HG02970 (cell line): ENCODE measurements at regions not wholly inside any gene's neighbourhood (a gene's known extent, or its start where the extent isn't known, plus 50 kb on each side); places are given as distances from the start of the nearest gene placed in this dataset.

ENCODE experiments used
- ATAC-seq: cut with Tn5 transposase; IDR thresholded peaks from one replicate; pipeline ENCODE4 v1.9.1; 2021; ENCODE audit warnings: mild to moderate bottlenecking, moderate library complexity, moderate number of reproducible peaks; ENCODE audit not compliant: unreplicated experiment, low FRiP score

DNA sequence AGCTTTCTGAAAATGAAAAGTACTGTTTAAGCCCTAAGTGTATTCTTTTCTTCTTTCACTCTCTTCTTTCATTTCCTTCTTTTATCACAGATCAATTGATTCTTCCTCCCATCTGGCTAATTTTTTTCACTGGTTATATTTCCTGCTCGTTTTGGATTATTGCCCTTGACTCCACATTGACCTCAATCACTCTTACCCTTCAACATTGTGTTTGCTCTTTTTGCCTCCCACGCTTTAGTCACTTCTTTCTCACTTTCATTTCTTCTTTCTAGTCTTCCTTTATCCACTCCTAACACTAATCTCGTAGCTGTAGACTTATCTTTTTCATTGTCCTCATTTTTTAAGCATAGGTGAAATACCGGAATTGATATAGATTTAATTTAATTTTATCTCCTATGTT lies 320.3 kb upstream of the VRK2 start:
- ATAC-seq: no peak

DNA sequence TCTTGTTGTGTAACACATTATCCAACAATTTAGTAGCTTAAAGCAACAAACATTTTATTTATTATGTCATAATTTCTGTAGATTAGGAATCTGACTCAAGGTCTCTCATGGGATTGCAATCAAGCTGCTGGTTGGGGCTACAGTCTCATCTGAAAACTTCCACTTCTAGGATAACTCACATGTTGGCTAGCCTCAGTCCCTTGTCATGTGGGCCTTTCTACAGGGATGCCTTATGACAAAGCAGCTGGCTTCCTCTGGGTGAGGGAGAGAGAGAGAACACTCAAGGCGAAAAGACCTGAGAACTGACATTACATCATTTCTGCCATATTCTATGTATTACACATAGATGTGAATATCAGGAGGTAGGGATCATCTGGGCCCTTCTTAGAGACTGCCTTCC lies 317.9 kb upstream of the VRK2 start:
- no peak for ATAC-seq

DNA sequence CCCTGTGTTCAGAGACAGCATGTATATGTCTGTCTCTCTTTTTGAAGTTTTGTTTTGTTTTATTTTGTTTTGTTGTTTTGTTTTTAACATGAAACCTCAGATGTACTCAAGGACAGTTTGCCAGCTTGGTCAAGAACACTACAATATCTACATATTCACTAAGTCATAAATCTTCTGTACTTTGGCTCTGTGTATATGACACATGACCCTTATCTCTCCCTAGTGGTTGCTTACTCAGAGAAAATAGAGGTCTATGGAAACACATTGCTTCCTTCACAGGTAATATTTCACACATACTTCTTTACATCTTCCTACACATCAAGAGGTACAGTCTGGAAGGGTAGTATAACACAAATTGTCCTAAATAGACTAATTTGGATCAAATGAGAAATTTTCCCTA lies 312.6 kb upstream of the VRK2 start:
- no peak for ATAC-seq

DNA sequence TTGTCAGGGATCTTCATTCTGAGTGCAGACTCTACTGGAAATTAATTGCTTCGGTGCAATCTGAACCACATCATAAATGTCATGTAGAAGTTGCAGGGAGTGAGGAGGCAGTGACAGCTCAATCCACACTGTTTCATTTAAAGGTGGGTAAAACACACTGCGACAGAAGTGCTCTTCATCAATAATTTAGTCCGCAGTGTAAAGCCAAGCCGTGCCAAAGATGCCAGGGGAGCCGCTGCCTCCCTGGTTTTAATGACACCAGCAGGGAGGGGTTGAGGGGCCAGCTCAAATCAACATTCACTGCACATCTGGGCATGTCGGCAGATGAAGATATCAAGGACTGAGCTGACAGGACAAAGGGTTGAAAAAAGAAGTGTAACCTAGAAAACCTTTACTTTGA lies 305.7 kb upstream of the VRK2 start:
- ATAC-seq: no peak

DNA sequence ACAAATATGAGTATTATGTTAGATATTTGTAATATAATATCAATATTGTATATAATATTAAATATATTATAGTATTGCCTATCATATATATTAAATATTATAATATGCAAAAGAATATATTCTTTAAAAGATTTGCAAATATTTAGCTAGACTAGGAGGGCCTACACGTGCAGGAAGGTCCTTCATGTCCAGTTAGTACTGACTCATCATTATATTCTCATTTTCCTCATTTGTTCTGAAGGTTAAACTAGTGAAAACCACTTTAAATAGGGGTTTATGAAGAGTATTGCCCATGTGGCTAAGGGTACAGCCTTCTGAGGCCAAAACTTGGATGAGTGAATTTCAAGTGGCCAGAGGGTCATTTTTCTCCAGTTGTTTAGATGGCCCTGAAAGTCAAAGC lies 293.0 kb upstream of the VRK2 start:
- no peak for ATAC-seq

DNA sequence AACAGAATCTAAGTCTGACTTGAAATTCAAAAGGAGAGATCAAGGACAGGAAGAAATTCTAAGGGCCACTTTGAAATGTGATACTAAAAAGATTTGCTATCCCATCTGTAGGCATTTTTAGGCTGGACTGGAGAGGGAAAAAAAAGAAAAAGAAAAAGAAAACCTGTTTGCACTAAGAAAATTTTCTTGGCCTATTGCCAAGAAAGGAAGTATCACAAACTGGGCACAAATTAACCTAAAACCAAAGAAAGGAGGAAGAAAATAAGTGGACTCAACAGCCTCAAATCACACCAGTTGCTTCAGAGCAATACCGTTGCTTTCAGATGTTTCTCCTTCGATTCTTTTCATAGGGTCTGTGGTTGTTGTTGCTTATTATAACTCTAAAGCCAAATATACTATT lies 287.9 kb upstream of the VRK2 start:
- ATAC-seq: no peak

DNA sequence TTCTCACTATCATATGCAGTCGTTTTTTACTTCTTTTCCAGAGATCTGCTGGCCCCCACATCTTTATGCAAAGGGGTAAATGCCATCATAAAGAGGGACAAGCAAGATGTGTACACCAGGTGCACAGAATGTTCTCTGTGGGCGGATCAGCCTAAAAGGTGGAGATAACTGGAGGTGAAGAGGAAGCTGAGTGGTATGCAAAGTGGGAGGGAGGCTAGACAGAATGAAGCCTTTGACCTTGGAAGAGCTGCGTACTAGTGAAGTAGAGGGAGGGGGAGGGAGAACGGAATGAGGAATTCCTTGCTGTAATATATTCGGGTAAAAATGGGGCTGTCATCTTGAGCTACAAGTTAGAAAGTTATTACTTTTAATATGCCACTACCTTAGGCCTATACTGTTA lies 287.5 kb upstream of the VRK2 start:
- no peak for ATAC-seq

DNA sequence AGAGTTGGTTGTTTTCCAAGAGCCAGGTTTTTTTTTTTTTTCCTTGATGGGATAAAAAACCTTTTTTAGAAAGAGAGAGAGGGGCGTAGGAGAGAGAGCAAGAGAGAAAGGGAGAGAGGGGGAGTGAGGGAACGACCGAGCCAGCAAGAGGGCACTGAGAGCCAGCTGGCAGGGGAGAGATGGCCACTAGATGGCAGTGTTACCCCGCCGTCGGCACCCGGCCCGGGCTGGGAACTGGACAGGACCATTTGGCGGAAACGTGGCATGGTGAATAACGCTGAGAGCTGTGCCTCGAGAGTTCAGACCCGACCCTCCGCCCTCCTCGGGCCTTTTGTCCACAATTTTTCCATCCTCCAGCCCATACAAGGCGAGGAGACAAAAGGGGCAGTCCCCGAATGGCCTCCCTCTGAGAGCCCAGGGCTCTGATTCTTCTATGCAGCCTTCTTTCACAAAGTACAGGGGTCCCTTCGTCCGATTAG lies 286.7 kb upstream of the VRK2 start:
- ATAC-seq: peak; percentile 90

DNA sequence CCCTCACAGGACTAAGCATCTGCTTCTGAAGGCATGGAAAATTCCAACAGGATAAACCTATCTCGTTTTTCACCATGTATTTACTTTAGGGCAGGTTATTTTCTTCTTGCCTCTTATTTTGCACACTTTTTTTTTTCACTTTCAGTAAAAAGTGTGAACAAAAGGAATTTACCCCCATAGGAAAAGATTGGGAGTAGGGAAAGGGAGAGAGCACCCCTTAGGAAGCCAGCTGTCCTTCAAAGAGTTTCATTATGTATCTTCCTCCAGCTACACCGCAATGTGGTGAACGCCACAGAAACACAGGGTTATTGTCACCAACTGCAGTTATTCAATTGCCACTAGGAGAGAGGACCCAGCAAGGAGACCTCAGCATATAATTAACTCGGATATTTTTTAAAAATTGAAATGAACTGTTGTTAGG lies 286.2 kb upstream of the VRK2 start:
- peak; percentile 59 for ATAC-seq

DNA sequence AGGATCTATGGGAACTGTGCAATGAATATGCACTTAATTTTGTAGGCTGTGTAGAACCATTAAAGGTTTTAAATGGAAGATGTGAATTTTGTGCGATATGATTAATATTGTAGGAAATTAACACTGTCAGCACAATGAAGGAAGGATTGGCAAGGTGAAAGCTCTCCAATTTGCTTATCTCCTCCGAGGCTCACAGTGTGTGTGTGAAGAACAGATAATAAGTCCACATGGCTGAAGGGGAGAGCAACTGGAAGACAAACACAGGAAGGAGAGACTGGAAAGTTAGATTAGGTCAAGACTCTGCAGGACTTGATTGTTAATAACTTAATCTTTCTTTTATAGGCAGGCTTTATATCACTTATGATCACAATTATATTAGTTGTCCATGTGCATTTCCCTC lies 269.7 kb upstream of the VRK2 start:
- no peak for ATAC-seq

DNA sequence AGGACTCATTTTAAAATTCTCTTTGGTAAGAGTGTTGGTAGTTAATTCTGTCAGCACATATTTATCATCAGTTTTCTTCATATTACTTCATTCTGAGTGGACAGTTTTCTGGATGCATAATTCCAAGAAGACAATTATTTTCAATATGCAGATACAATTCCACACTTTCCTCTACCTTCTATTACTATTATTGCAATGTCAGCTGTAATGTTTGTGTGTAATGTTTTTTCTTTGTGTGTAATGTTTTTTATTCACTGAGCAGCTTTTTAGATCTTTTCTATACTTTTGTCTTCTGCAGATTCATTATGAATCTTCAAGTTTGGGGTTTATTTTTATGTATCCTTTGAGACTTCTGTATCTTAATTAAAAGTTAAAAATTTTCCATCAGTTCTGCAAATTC lies 264.0 kb upstream of the VRK2 start:
- no peak for ATAC-seq

DNA sequence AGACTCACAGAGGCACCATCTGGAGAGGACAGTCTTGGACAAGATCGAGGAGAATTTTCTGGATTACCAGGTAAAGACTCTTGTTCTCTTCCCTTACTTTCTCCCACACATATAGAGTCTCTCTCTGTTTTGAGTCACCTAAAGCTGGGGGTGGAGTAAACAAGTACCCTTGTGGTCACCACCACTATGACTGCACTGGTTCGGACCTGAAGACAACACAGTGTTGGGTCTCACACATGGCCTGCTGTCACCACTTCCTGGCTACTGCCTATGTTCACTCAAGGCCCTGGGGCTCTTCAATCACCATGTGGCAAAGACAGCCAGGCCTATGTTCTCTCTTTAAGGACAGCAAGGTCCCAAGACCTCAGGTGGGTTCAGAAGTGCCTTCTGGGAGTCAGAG lies 253.3 kb upstream of the VRK2 start:
- no peak for ATAC-seq

DNA sequence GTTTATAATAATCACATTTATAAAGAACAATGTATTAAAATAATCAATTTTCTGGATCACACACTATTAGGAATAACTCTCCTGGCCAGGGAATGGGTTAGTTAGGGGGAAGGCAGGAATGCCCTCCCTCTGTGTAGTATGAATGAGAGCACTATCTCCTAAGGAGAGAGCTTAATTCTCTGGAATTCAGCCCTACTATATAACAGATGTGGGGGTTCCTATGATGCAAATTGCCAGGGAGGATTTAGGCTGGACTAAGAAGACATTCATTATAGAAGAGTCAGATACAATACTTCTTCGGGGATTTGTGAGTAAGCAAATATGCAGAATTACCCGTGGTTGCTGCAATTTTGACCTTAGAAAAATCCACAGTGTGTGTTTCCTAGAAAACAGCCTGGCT lies 250.1 kb upstream of the VRK2 start:
- ATAC-seq: no peak

DNA sequence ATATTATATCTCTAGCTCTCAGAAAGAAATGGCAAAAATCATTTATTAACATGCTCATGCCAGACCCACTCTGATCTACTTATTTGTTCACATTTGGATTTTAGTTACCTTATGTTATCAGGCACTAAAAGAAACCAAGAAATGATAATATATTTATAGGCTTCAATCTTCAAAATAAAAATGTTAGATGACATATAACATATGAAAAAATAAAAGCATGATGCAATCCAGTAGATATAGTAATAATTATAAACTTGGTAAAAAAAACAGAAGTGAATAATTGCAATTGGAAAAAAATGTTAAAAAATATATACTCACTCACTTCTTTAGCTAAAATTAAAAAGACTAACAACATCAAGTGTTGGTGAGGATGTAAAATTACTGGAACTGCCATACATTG lies 248.3 kb upstream of the VRK2 start:
- ATAC-seq: no peak

DNA sequence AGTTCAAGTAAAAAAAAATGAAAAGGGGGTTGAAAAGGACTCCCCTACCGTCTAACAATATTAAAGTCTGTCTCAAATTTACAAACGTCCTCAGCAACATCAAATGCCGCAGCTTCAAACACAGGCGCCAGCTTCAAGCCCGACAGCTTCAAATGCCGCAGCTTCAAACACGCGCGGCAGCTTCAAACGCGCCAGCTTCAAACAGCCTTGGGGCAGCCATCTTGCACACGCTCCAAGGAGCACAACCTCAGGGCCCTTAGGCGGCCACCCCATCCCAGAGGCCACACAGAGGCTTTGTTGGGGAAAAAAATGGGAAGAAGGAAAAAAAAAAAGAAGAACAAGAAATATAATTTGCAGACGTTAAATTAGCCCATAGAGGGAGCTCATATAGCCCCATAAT lies 244.4 kb upstream of the VRK2 start:
- ATAC-seq: no peak

DNA sequence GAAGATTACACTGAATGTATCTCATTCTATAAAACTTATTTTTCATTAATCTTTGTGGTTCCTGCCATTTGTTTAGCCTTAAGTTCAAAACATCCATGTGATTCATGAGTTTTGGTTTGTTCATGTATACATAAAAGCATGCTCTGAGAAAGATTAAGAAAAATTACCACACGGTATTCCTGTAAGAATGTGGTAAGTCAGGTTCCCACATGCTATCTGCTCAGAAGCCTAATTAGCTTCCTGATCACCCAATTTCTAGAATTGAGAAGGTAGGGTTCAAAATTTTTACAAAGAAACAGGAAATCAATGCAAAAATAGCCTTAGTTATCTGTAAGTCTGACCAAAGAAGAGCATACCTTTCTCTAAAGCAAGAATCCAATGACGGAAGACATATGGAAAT lies 241.6 kb upstream of the VRK2 start:
- no peak for ATAC-seq

DNA sequence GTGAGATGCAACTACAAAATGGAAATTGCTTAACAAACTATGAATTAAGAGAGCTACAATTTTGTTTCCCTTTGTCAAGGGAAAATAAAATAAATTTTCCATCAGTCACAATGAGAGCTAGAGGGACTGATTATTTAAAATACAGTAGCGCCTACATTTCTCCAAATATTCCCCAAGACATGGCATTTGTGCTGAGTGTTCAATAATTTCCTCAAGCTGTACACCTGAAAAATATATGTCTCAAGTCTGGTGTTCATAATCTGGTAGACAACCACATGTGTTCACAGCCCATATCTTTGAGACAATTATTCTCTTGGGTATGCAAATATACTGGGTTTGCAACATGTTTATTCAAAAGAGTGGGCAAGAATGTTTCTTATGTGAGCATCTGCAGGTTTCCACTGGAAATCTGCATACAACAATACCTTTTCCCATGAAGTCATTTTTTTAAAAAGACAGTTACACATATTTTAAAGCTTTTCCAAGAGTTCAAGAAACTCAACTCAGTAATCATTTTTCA lies 240.1 kb upstream of the VRK2 start:
- ATAC-seq: no peak

DNA sequence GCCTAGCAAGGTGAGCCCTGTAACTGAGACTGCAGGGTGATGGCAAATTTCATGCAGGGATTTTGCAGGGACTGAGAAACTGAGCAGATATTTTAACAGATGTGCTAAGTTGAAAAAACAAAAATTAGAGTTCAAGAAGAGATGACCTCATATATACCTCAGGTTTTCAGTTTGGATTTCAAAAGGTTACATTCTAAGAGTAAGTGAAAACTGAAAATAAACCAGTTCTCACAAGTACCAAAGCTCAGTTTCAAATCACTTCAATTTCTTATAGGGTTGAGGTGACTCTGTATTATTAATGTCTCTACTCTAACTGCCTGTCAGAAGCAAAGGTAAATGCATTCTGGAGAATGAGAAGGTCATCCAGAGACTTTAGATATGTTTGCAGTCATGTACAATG lies 237.4 kb upstream of the VRK2 start:
- peak; percentile 82 for ATAC-seq

DNA sequence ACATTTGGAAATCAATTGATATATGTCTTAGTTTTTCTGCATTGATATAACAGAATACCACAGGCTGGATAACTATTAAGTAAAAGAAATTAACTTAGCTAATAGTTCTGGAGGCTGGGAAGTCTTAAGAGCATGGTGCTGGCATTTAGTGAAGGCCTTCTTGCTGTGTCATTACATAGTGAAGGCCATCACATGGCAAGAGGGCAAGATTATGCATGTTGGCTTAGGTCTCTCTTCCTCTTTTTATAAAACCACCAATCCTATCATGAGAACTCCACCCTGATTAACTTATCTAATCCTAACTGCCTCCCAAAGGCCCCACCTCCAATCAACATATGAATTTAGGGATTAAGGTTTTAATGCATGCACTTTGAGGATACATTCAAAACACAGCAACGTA lies 225.5 kb upstream of the VRK2 start:
- ATAC-seq: no peak

DNA sequence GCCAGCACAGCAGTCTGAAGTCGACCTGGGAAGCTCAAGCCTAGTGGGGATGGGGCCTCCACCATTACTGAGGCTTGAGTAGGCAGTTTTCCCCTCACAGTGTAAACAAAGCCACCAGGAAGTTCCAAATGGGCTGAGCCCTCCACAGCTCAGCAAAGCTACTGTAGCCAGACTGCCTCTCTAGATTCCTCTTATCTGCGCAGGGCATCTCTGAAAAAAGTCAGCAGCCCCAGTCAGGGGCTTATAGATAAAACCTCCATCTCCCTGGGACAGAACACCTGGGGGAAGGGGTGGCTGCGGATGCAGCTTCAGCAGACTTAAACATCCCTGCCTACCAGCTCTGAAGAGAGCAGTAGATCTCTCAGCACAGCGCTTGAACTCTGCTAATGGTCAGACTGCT lies 218.4 kb upstream of the VRK2 start:
- no peak for ATAC-seq

DNA sequence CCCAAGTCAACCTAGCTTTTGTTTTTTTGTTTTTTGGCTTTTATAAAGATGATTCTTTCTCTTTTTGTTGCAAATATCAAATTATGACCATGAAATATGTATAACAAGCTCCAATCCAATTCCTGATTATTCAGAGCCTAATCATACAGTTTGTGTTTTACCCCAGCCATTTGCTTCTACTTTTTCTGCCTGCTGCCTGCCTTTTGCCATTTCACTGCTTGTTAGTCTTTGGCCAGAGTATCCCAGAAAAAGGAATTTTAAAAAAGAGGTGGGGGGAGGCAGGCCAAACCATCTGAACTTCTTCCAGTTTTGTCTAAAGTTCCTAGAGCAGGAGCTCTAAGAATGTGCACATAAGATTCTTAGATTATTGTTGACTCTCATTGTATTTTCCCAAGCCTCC lies 211.9 kb upstream of the VRK2 start:
- ATAC-seq: no peak

DNA sequence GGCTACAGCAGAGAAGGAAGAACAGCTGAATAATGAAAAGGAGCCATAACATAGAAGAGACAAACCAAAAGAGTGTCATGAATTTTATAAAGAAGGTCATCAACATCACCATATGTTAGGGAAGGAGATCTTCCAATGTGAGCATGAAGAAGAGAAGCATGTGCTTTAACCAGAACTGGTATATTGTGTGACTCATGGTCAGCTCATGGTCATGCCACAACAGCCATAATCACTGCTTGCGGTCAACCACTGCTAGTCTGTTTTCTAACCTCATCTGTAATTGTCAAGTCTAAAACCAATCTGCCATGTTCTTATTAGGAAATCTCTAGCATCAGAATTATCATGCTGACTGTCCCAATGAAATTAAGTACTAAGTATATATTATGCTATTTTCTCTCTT lies 204.1 kb upstream of the VRK2 start:
- no peak for ATAC-seq

DNA sequence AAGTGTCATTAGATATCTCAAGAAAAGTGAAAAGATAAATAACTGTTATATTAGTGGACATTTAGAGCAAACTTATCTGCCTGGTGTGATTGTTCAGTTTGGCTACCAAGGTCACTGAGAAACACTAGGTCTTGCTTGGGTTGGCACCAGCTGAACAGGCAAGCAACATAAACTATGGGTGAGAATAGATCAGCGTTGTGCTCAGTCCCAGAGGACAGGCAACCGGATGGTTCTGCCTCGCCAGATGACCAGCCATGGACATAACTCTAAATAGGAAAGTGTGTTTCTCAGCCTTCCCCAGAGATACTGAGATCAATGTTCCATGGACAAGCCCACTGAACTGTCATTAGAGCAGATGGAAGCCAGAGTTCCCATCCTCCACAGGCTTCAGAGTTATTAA lies 203.4 kb upstream of the VRK2 start:
- ATAC-seq: no peak
